ENCODE measurements at regions not wholly inside any gene's neighbourhood (a gene's known extent, or its start where the extent isn't known, plus 50 kb on each side); places are given as distances from the start of the nearest gene placed in this dataset.

- TF ChIP-seq ZNF274 (IDR thresholded peaks at IDR 0.05; ENCODE audit: low read depth, low read length) (no peak), SUZ12 (IDR thresholded peaks at IDR 0.05; ENCODE audit: extremely low read depth, insufficient read depth, insufficient read length) (no peak), YY1 (IDR thresholded peaks at IDR 0.05; ENCODE audit: insufficient read depth, insufficient read length) (no peak)
Observed at GRCh38 chr10:7029672-7030071, 381.2 kb downstream of the SFMBT2 start.

Measured in NT2/D1 (cell line).